ENCODE measurements at regions not wholly inside any gene's neighbourhood (a gene's known extent, or its start where the extent isn't known, plus 50 kb on each side); places are given as distances from the start of the nearest gene placed in this dataset.

DNA sequence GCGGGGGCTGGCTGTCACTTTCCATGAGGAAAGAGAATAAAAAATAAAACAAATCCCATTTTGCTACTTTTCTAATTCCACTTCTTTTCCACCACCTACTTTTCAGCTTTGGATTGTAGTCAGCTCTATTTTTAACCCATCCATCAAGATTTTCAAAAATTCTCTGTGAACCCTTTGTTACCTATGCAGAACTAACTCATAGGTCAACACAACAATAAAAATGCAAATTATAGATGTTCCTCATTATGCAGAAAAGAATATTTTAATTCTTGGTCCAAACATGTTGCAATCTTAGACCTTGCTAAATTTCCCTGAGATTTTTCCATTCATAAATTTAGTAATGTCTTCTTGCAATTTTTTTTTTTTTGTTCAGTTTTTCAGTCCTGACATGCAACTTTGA is 454.5 kb downstream of the ADAMTS20 start:
- TF ChIP-seq ZNF24 (IDR thresholded peaks at IDR 0.05) (no peak), KAT2A (conservative IDR thresholded peaks at IDR 0.05; ENCODE audit: control insufficient read depth, low read depth, low read length) (no peak), NR2F1 (conservative IDR thresholded peaks at IDR 0.05) (no peak), PML (IDR thresholded peaks at IDR 0.05; ENCODE audit: low read length) (no peak), NFIC (IDR thresholded peaks at IDR 0.05; ENCODE audit: low read depth, low read length) (no peak), POLR2AphosphoS5 (IDR thresholded peaks at IDR 0.05; ENCODE audit: low read length) (no peak)
- TF ChIP-seq, protein P1, sequence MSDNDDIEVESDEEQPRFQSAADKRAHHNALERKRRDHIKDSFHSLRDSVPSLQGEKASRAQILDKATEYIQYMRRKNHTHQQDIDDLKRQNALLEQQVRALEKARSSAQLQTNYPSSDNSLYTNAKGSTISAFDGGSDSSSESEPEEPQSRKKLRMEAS (IDR thresholded peaks at IDR 0.05; ENCODE audit: low read depth, low read length): no peak

Measured in GM12878 (cell line).